ENCODE measurements at regions not wholly inside any gene's neighbourhood (a gene's known extent, or its start where the extent isn't known, plus 50 kb on each side); places are given as distances from the start of the nearest gene placed in this dataset.

GRCh38 chr5:156135531-156135930 is 191.4 kb upstream of the SGCD start:
- TF ChIP-seq CTCF (IDR thresholded peaks at IDR 0.05), result no peak
- no peak for TF ChIP-seq RCOR1 (IDR thresholded peaks at IDR 0.05; ENCODE audit: low read depth, low read length)
- TF ChIP-seq ESRRA (IDR thresholded peaks at IDR 0.05; ENCODE audit: borderline replicate concordance, low read length), result no peak
- TF ChIP-seq RNF2 (IDR thresholded peaks at IDR 0.05; ENCODE audit: borderline replicate concordance, low read depth), result no peak
- no peak for TF ChIP-seq CHD4 (IDR thresholded peaks at IDR 0.05; ENCODE audit: borderline replicate concordance)
- no peak for TF ChIP-seq KDM1A (IDR thresholded peaks at IDR 0.05; ENCODE audit: low read depth)
- no peak for TF ChIP-seq JUN (IDR thresholded peaks at IDR 0.05)
- no peak for TF ChIP-seq TFCP2L1 (CRISPR knock-in tag; IDR thresholded peaks at IDR 0.05)
- no peak for TF ChIP-seq POLR2A (IDR thresholded peaks at IDR 0.05; ENCODE audit: low read length)
- TF ChIP-seq, protein P1, sequence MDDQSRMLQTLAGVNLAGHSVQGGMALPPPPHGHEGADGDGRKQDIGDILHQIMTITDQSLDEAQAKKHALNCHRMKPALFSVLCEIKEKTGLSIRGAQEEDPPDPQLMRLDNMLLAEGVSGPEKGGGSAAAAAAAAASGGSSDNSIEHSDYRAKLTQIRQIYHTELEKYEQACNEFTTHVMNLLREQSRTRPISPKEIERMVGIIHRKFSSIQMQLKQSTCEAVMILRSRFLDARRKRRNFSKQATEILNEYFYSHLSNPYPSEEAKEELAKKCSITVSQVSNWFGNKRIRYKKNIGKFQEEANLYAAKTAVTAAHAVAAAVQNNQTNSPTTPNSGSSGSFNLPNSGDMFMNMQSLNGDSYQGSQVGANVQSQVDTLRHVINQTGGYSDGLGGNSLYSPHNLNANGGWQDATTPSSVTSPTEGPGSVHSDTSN (IDR thresholded peaks at IDR 0.05), result no peak
- TF ChIP-seq GATA3 (IDR thresholded peaks at IDR 0.05; ENCODE audit: borderline replicate concordance), result no peak
- TF ChIP-seq RARB (CRISPR knock-in tag; IDR thresholded peaks at IDR 0.05), result no peak

All from A549 (cell line).